ENCODE measurements at regions not wholly inside any gene's neighbourhood (a gene's known extent, or its start where the extent isn't known, plus 50 kb on each side); places are given as distances from the start of the nearest gene placed in this dataset.

DNA sequence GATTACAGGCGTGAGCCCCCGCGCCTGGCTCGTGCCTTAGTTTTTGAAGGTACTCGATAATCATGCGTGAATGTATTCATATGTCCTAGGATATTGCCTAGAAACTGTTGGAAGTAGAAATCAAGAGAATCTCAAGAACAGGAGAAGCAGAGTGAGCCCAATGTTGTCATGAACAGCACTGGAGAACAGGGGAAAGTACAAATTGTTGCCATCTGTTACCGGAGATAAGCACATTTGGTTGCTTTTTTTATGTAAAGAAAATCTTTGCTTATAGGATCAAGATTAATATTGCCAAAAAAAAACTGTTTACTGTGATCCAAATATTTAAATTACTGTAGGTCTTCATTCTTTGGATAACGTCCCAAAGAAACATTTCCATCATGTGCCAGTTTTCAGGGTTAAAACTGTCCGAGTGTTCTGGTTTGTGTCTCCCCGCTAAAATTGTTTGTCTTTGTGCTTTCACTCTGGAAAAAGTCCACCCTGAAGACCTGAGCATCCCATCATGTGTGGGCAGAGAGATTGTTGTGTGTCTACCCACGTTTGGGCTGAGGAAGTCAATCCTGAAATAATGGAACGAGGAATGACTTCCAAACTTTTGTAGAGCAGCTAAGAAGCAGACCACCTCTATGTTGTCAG lies 95.7 kb upstream of the CELF2 start:
- TF ChIP-seq, protein P1, sequence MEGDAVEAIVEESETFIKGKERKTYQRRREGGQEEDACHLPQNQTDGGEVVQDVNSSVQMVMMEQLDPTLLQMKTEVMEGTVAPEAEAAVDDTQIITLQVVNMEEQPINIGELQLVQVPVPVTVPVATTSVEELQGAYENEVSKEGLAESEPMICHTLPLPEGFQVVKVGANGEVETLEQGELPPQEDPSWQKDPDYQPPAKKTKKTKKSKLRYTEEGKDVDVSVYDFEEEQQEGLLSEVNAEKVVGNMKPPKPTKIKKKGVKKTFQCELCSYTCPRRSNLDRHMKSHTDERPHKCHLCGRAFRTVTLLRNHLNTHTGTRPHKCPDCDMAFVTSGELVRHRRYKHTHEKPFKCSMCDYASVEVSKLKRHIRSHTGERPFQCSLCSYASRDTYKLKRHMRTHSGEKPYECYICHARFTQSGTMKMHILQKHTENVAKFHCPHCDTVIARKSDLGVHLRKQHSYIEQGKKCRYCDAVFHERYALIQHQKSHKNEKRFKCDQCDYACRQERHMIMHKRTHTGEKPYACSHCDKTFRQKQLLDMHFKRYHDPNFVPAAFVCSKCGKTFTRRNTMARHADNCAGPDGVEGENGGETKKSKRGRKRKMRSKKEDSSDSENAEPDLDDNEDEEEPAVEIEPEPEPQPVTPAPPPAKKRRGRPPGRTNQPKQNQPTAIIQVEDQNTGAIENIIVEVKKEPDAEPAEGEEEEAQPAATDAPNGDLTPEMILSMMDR (IDR thresholded peaks at IDR 0.05; ENCODE audit: low read depth, low read length, missing input control) = no peak
- TF ChIP-seq, protein P2, sequence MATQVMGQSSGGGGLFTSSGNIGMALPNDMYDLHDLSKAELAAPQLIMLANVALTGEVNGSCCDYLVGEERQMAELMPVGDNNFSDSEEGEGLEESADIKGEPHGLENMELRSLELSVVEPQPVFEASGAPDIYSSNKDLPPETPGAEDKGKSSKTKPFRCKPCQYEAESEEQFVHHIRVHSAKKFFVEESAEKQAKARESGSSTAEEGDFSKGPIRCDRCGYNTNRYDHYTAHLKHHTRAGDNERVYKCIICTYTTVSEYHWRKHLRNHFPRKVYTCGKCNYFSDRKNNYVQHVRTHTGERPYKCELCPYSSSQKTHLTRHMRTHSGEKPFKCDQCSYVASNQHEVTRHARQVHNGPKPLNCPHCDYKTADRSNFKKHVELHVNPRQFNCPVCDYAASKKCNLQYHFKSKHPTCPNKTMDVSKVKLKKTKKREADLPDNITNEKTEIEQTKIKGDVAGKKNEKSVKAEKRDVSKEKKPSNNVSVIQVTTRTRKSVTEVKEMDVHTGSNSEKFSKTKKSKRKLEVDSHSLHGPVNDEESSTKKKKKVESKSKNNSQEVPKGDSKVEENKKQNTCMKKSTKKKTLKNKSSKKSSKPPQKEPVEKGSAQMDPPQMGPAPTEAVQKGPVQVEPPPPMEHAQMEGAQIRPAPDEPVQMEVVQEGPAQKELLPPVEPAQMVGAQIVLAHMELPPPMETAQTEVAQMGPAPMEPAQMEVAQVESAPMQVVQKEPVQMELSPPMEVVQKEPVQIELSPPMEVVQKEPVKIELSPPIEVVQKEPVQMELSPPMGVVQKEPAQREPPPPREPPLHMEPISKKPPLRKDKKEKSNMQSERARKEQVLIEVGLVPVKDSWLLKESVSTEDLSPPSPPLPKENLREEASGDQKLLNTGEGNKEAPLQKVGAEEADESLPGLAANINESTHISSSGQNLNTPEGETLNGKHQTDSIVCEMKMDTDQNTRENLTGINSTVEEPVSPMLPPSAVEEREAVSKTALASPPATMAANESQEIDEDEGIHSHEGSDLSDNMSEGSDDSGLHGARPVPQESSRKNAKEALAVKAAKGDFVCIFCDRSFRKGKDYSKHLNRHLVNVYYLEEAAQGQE (IDR thresholded peaks at IDR 0.05) = no peak
- TF ChIP-seq ZBTB33 (IDR thresholded peaks at IDR 0.05) = no peak
- TF ChIP-seq MAX (IDR thresholded peaks at IDR 0.05) = no peak
- no peak for TF ChIP-seq SP1 (IDR thresholded peaks at IDR 0.05)
- no peak for TF ChIP-seq ATF3 (IDR thresholded peaks at IDR 0.05)
- TF ChIP-seq RAD21 (IDR thresholded peaks at IDR 0.05) = no peak
- TF ChIP-seq YY1 (IDR thresholded peaks at IDR 0.05) = no peak
- TF ChIP-seq JUND (IDR thresholded peaks at IDR 0.05) = no peak
